AG10803 (cell line): ENCODE measurements at regions not wholly inside any gene's neighbourhood (a gene's known extent, or its start where the extent isn't known, plus 50 kb on each side); places are given as distances from the start of the nearest gene placed in this dataset.

Source experiments
- DNase-seq: peaks from one replicate; pipeline ENCODE4 v3.0.0; 2010; ENCODE audit warnings: low read depth
- H3K4me3 ChIP-seq: 2 replicates; pipeline ENCODE4 v1.5.1; 2011; ENCODE audit warnings: mild to moderate bottlenecking, low read length, control low read depth
- TF ChIP-seq, protein P1 (sequence below): conservative IDR thresholded peaks from 2 replicates; pipeline ENCODE4 v1.5.1; 2011; ENCODE audit warnings: mild to moderate bottlenecking, low read length, control low read depth, inconsistent platforms

DNA sequence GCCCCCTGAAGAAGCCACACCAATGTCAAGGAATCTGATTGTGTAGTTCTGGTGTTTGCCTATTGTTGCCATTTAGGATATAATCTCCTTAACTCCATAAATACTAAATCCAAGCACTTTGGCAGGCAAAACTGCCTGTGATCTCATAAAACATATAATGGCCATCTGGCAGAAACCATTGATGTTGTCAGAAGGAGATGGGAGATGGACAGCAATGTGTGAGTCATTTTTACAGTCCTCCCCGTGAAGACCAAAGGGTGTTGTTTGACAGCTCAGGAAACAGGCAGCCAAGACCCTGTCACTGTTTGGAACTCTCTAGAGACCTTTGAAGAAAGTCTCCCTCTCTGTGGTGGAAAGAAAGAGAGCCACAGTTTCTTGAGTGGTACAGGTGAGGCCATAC lies 454.1 kb downstream of the HS3ST3B1 start:
- TF ChIP-seq, protein P1, sequence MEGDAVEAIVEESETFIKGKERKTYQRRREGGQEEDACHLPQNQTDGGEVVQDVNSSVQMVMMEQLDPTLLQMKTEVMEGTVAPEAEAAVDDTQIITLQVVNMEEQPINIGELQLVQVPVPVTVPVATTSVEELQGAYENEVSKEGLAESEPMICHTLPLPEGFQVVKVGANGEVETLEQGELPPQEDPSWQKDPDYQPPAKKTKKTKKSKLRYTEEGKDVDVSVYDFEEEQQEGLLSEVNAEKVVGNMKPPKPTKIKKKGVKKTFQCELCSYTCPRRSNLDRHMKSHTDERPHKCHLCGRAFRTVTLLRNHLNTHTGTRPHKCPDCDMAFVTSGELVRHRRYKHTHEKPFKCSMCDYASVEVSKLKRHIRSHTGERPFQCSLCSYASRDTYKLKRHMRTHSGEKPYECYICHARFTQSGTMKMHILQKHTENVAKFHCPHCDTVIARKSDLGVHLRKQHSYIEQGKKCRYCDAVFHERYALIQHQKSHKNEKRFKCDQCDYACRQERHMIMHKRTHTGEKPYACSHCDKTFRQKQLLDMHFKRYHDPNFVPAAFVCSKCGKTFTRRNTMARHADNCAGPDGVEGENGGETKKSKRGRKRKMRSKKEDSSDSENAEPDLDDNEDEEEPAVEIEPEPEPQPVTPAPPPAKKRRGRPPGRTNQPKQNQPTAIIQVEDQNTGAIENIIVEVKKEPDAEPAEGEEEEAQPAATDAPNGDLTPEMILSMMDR: no peak
- DNase-seq: peak; percentile 44

DNA sequence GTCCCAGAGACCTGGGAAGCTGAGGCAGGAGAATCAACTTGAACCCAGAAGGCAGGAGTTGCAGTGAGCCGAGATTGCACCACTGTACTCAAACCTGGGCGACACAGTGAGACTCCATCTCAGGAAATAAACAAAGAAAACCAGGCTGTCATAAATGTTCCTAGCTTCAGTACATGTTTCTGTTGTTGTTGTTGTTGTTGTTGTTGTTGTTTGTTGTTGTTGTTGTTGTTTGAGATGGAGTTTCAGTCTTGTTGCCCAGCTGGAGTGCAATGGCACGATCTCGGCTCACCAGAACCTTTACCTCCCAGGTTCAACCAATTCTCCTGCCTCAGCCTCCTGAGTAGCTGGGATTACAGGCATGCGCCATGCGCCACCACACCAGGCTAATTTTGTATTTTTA lies 452.5 kb downstream of the HS3ST3B1 start:
- H3K4me3 ChIP-seq: no peak overlapping the region
- TF ChIP-seq, protein P1: no peak
- no peak for DNase-seq

More for the DNA sequence above, 454.1 kb downstream of the HS3ST3B1 start:
- no peak overlapping the region for H3K4me3 ChIP-seq

DNA sequence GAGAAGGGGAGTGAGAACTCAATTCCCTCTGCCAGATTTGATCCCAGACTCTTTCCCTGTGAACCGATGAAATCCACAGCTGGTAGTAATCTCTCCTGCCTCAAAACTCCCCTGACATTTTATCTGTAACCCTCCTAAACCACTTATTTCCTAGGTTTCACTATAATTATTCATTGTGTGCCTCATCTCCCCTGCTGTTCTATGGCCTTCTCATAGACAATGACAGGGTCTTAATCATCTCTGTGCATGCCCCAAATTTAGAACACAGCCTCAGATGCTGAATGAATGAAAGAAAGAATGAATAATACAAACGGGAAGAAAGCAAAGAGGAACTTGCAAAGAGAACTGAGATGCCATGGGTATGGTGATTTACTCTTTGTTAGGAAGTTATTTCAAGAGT lies 451.1 kb downstream of the HS3ST3B1 start:
- TF ChIP-seq, protein P1: no peak
- H3K4me3 ChIP-seq: no peak overlapping the region
- no peak for DNase-seq

DNA sequence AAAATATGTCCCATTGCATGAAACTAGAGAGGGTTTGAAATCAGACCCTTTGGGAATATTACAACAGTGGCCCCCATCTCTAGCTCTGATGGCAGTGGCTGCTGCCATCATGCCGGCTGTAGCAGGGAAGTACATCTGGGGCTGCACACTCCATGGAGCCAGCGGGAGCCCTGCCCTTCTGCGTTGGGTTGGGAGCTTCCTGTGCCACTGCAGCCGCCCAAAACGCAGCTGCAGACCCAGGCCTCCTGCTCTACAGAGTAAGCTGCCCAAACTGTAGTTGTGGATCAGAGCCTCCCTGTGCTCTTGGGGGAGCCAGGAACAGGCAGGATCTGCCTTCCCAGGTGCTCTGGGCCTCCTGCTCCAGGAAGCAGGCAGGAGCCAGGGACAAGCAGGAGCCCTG lies 450.0 kb downstream of the HS3ST3B1 start:
- no peak overlapping the region for H3K4me3 ChIP-seq
- DNase-seq: no peak
- TF ChIP-seq, protein P1: no peak

DNA sequence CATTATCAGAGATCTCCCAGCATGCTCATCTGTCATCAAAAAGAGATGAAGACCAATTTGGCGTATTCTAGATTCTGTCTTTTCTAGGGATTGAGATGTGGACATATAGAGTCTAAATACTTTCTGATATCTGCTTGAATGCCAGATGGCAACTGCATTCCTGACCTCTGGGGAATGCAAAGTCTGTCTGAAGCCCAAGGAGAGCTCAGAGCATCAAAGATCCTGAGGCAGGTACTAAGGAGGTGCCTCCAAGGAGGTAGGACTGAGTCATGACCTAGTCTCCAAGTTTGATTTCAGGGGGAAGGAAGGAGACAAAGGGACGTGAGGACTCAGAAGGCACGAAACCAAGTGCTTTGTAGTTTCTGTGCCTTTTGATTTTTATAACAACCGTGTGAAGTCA lies 448.4 kb downstream of the HS3ST3B1 start:
- DNase-seq: no peak
- H3K4me3 ChIP-seq: no peak overlapping the region
- TF ChIP-seq, protein P1: no peak

DNA sequence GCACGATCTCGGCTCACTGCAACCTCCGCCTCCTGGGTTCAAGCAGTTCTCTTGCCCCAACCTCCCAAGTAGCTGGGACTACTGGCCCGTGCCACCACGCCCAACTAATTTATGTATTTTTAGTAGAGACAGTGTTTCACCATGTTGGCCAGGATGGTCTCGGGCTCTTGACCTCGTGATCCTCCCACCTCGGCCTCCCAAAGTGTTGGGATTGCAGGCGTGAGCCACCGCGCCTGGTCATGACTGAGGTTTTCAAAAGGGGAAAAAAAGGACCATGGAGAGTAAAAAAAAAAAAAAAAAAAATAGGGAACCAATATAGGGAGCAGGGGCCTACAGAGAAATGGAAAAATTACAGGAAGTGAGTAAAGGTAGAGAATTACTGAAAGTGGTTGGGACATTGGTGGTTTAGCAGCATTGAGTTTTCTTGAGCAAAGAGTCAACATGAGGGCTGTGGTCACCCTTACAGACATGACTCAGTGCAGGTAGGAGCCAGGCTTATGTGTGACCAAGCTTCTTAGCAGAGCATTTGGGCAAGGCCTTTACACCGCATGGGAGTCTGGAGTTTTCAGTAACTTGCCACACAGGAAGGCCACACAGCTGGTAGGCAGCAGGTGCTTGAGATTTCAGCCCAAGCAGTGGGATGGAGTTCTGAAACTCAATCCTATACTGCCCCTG lies 447.3 kb downstream of the HS3ST3B1 start:
- peak; percentile 46 for DNase-seq
- TF ChIP-seq, protein P1: no peak
- no peak overlapping the region for H3K4me3 ChIP-seq

DNA sequence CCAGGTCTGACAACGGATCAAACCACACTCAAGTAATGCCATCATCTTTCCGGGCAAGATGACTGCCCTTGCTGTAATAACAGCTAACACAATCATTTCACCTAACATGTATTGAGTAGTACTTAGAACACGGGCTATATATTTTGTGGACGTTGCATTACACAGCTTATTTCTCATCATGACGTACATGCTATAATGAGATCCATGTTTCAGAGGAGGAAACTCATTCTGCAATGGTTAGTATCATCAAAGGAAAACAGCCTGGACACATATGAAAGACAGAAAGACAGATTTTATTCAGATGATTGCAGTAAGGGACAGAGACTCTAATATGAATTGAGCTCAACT lies 446.7 kb downstream of the HS3ST3B1 start:
- TF ChIP-seq, protein P1: no peak
- DNase-seq: peak; percentile 80
- no peak overlapping the region for H3K4me3 ChIP-seq
